HCT116 (cell line): ENCODE measurements at regions not wholly inside any gene's neighbourhood (a gene's known extent, or its start where the extent isn't known, plus 50 kb on each side); places are given as distances from the start of the nearest gene placed in this dataset.

Source experiments
- ATAC-seq: fragments of 200-7000 bp; cut with Tn5 transposase; 2 replicates; pipeline ENCODE4 v1.9.1; 2020; ENCODE audit warnings: mild to moderate bottlenecking, moderate library complexity
- BruUV-seq: library from RNA; stranded (reverse); fragments of 400-500 nt; replicated peaks from 2 replicates; lab custom pipeline; 2021; lab: Mats Ljungman, UMichigan
- CTCF ChIA-PET: fragments of 300-600 bp; sonication (Branson Sonifier 250); formaldehyde crosslinking; loops from one replicate; lab custom pipeline; 2021; ENCODE audit warnings: antibody characterized with exemption; lab: Charles Lee
- POLR2A ChIA-PET: fragments of 300-600, 350-600 bp; sonication (Branson Sonifier 250); formaldehyde crosslinking; loops from one replicate; lab custom pipeline; 2021; ENCODE audit warnings: antibody characterized with exemption; lab: Charles Lee
- RAD21 ChIA-PET, 2 experiments: fragments of 300-600 bp; sonication (Branson Sonifier 250); formaldehyde crosslinking; loops; one replicate each; lab custom pipeline; 2023; ENCODE audit warnings: low total read pairs in 2 of 2; ENCODE audit not compliant: uncharacterized antibody in 2 of 2, unreplicated experiment in 2 of 2, low non-redundant PET in 1 of 2; lab: Charles Lee
- DNase-seq: peaks from one replicate; pipeline ENCODE4 v3.0.0-alpha.2; 2010; ENCODE audit warnings: low read depth, low spot score
- H2AFZ ChIP-seq: fragments of 200-600 bp; shearing (Covaris generic), sonication (generic); 2 replicates; pipeline ENCODE4 v1.6.1; 2017; ENCODE audit warnings: low read depth, mixed run types, mixed read lengths, antibody characterized with exemption, low read length; ENCODE audit not compliant: poor library complexity, severe bottlenecking
- H3K27ac ChIP-seq: 2 replicates; pipeline ENCODE4 v1.5.1; 2012; ENCODE audit warnings: low read depth, low read length
- H3K27me3 ChIP-seq: fragments of 200-600 bp; sonication (generic); 2 replicates; pipeline ENCODE4 v1.6.1; 2016; ENCODE audit warnings: mixed run types, low read length, mixed read lengths; ENCODE audit not compliant: insufficient read depth
- H3K36me3 ChIP-seq, 2 experiments: fragments of 200-500 bp in 1 of 2; fragments of 200-600 bp in 1 of 2; sonication (Bioruptor generic) in 1 of 2; sonication (generic) in 1 of 2; 2 replicates each; pipeline versions ENCODE4 v1.5.1 to v1.6.1; 2014 to 2016; ENCODE audit warnings: low read length in 2 of 2, inconsistent platforms in 1 of 2, mixed read lengths in 1 of 2, mixed run types in 1 of 2; ENCODE audit not compliant: insufficient read depth in 2 of 2, control insufficient read depth in 1 of 2
- H3K4me1 ChIP-seq, 2 experiments: fragments of 200-600 bp in 1 of 2; sonication (generic) in 1 of 2; 2 replicates each; pipeline versions ENCODE4 v1.5.1 to v1.6.1; 2012 to 2017; ENCODE audit warnings: low read length in 2 of 2, inconsistent platforms in 1 of 2, mild to moderate bottlenecking in 1 of 2, mixed read lengths in 1 of 2, mixed run types in 1 of 2, moderate library complexity in 1 of 2; ENCODE audit not compliant: insufficient read depth in 2 of 2, control insufficient read depth in 1 of 2
- H3K4me2 ChIP-seq: fragments of 200-600 bp; sonication (generic); 2 replicates; pipeline ENCODE4 v1.6.1; 2017; ENCODE audit warnings: mixed run types, low read length, mixed read lengths
- H3K4me3 ChIP-seq, 2 experiments: fragments of 200-600 bp in 1 of 2; sonication (generic) in 1 of 2; replicated peaks in 1 of 2; 2 replicates each; pipeline ENCODE4 v1.5.1; 2011 to 2016; ENCODE audit warnings: low read length in 2 of 2, control low read depth in 1 of 2, low read depth in 1 of 2, mild to moderate bottlenecking in 1 of 2, mixed read lengths in 1 of 2, mixed run types in 1 of 2
- H3K79me2 ChIP-seq: fragments of 200-600 bp; sonication (generic); 2 replicates; pipeline ENCODE4 v1.6.1; 2017; ENCODE audit warnings: mild to moderate bottlenecking, mixed run types, low read length, moderate library complexity, mixed read lengths; ENCODE audit not compliant: insufficient read depth
- H3K9ac ChIP-seq: fragments of 200-600 bp; sonication (generic); 2 replicates; pipeline ENCODE4 v1.6.1; 2016; ENCODE audit warnings: low read length, mixed read lengths
- H3K9me2 ChIP-seq: fragments of 200-600 bp; sonication (generic), shearing (Covaris generic); 2 replicates; pipeline ENCODE4 v1.6.1; 2017; ENCODE audit warnings: mixed run types, mild to moderate bottlenecking, moderate library complexity; ENCODE audit not compliant: insufficient read depth
- H3K9me3 ChIP-seq, 2 experiments: fragments of 200-500 bp in 1 of 2; fragments of 200-600 bp in 1 of 2; sonication (Bioruptor generic) in 1 of 2; sonication (generic) in 1 of 2; 2 replicates each; pipeline ENCODE4 v1.6.1; 2014 to 2017; ENCODE audit warnings: low read length in 2 of 2, mixed read lengths in 2 of 2, inconsistent platforms in 1 of 2, low read depth in 1 of 2, mild to moderate bottlenecking in 1 of 2, mixed run types in 1 of 2, moderate library complexity in 1 of 2; ENCODE audit not compliant: control insufficient read depth in 1 of 2, insufficient read depth in 1 of 2
- H4K20me1 ChIP-seq: fragments of 200-600 bp; sonication (generic), shearing (Covaris generic); 2 replicates; pipeline ENCODE4 v1.6.1; 2017; ENCODE audit warnings: mixed run types, mild to moderate bottlenecking, moderate library complexity; ENCODE audit not compliant: insufficient read depth
- ATF3 ChIP-seq: IDR thresholded peaks from 2 replicates; pipeline ENCODE4 v1.6.1; 2012
- CBX3 ChIP-seq: IDR thresholded peaks from 2 replicates; pipeline ENCODE4 v1.6.1; 2012; ENCODE audit warnings: low read depth
- CTCF ChIP-seq, 3 experiments: fragments of 200-600 bp in 1 of 3; sonication (generic) in 1 of 3; IDR thresholded peaks in 2 of 3; conservative IDR thresholded peaks in 1 of 3; 2 replicates each; pipeline ENCODE4 v1.5.1; 2012 to 2017; ENCODE audit warnings: low read depth in 2 of 3, low read length in 2 of 3, antibody characterized with exemption in 1 of 3, borderline replicate concordance in 1 of 3, control low read depth in 1 of 3, mild to moderate bottlenecking in 1 of 3, mixed read lengths in 1 of 3, mixed run types in 1 of 3, moderate library complexity in 1 of 3; ENCODE audit not compliant: insufficient read depth in 1 of 3
- EZH2phosphoT487 ChIP-seq: fragments of 200-600 bp; IDR thresholded peaks from 2 replicates; pipeline ENCODE4 v1.6.1; 2018; ENCODE audit warnings: antibody characterized with exemption, borderline replicate concordance
- FOSL1 ChIP-seq: IDR thresholded peaks from 2 replicates; pipeline ENCODE4 v1.6.1; 2012; ENCODE audit warnings: low read depth
- POLR2A ChIP-seq: IDR thresholded peaks from 2 replicates; pipeline ENCODE4 v1.7.0; 2011; ENCODE audit warnings: borderline replicate concordance; ENCODE audit not compliant: insufficient read depth, insufficient read length; ENCODE audit errors: extremely low read depth
- POLR2AphosphoS5 ChIP-seq: IDR thresholded peaks from 2 replicates; pipeline ENCODE4 v1.6.1; 2011; ENCODE audit warnings: mild to moderate bottlenecking, low read depth, low read length, moderate library complexity
- SIN3A ChIP-seq: IDR thresholded peaks from 2 replicates; pipeline ENCODE4 v1.6.1; 2012; ENCODE audit warnings: low read depth
- SP1 ChIP-seq: IDR thresholded peaks from 2 replicates; pipeline ENCODE4 v1.6.1; 2012; ENCODE audit warnings: low read depth
- SRF ChIP-seq: IDR thresholded peaks from 2 replicates; pipeline ENCODE4 v1.6.1; 2012; ENCODE audit warnings: low read depth
- YY1 ChIP-seq: IDR thresholded peaks from 2 replicates; pipeline ENCODE4 v1.6.1; 2011; ENCODE audit warnings: low read length, low read depth, moderate library complexity, mild to moderate bottlenecking; ENCODE audit not compliant: insufficient replicate concordance; ENCODE audit errors: extremely low read depth
- ZBTB33 ChIP-seq: IDR thresholded peaks from 2 replicates; pipeline ENCODE4 v1.6.1; 2011; ENCODE audit warnings: mild to moderate bottlenecking, low read length, moderate library complexity; ENCODE audit not compliant: insufficient replicate concordance; ENCODE audit errors: extremely low read depth
- ZFX ChIP-seq: fragments of 450-650 bp; IDR thresholded peaks from 2 replicates; pipeline ENCODE4 v1.6.1; 2017
- ZNF274 ChIP-seq: fragments of 200-500 bp; sonication (Bioruptor generic); IDR thresholded peaks from 2 replicates; pipeline ENCODE4 v1.6.1; 2014; ENCODE audit warnings: mild to moderate bottlenecking, low read depth, low read length, inconsistent platforms
- intact Hi-C: fragments of 100-400 bp; cut with micrococcal nuclease; formaldehyde crosslinking; loops from 2 replicates; pipeline ENCODE4 v1.10.0; 2022
- TF ChIP-seq, protein P1 (sequence below): IDR thresholded peaks from 2 replicates; pipeline ENCODE4 v1.6.1; 2012; ENCODE audit warnings: low read depth
- TF ChIP-seq, protein P2 (sequence below): IDR thresholded peaks from 2 replicates; pipeline ENCODE4 v1.6.1; 2012

DNA sequence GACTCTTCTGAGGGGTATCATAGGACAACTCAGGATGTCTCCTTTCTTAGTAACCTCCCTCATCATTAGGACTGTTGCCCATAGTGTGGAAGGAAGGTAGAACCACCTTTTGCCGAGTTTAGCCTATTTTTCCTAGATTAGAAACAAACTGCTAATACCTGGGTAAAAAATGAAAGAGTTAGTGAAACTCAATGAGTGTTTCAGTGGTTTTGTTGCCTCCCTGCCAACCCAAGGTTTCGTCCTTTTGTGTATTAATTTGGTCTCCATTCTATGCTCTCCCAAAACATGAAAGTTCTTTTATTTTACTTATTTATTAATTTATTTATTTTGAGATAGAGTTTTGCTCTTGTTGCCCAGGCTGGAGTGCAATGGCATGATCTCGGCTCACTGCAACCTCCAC, 174.9 kb upstream of the KCNJ16 start:
- no peaks in the 10 kb centered on the region for H3K79me2 ChIP-seq
- H3K36me3 ChIP-seq, result no peaks in the 10 kb centered on the region; a peak in 1 of 4 replicates
- intact Hi-C loops, result no loop called here
- H3K9me3 ChIP-seq, result peaks cover 8% of the 10 kb centered on the region in 2 experiments; a peak in 2 of 4 replicates
- DNase-seq, result no peak
- POLR2A ChIA-PET, result no interaction called here
- ATAC-seq, result no peak
- no peaks in the 10 kb centered on the region for H3K9me2 ChIP-seq
- no peak overlapping the region for H3K9ac ChIP-seq
- no peak overlapping the region for H3K4me3 ChIP-seq
- BruUV-seq, result no TSS peak
- no peak overlapping the region for H3K4me2 ChIP-seq
- H3K4me1 ChIP-seq, result no peaks in the 10 kb centered on the region
- no peak overlapping the region for H2AFZ ChIP-seq
- no peak overlapping the region for H3K27ac ChIP-seq
- H4K20me1 ChIP-seq, result no peaks in the 10 kb centered on the region
- CTCF ChIA-PET, result no interaction called here
- no peak for TF ChIP-seq CTCF (IDR thresholded peaks at IDR 0.05 in 2 of 3, conservative IDR thresholded peaks at IDR 0.05 in 1 of 3; ENCODE audit: borderline replicate concordance in 1 of 3, insufficient read depth in 1 of 3, low read depth in 2 of 3, low read length in 2 of 3)
- no peak for TF ChIP-seq SRF
- TF ChIP-seq POLR2A, result no peak
- no peak for TF ChIP-seq YY1
- TF ChIP-seq CBX3, result no peak
- no peak for TF ChIP-seq SIN3A
- TF ChIP-seq ZBTB33, result no peak
- TF ChIP-seq ATF3, result no peak
- no peak for TF ChIP-seq POLR2AphosphoS5
- TF ChIP-seq, protein P1, sequence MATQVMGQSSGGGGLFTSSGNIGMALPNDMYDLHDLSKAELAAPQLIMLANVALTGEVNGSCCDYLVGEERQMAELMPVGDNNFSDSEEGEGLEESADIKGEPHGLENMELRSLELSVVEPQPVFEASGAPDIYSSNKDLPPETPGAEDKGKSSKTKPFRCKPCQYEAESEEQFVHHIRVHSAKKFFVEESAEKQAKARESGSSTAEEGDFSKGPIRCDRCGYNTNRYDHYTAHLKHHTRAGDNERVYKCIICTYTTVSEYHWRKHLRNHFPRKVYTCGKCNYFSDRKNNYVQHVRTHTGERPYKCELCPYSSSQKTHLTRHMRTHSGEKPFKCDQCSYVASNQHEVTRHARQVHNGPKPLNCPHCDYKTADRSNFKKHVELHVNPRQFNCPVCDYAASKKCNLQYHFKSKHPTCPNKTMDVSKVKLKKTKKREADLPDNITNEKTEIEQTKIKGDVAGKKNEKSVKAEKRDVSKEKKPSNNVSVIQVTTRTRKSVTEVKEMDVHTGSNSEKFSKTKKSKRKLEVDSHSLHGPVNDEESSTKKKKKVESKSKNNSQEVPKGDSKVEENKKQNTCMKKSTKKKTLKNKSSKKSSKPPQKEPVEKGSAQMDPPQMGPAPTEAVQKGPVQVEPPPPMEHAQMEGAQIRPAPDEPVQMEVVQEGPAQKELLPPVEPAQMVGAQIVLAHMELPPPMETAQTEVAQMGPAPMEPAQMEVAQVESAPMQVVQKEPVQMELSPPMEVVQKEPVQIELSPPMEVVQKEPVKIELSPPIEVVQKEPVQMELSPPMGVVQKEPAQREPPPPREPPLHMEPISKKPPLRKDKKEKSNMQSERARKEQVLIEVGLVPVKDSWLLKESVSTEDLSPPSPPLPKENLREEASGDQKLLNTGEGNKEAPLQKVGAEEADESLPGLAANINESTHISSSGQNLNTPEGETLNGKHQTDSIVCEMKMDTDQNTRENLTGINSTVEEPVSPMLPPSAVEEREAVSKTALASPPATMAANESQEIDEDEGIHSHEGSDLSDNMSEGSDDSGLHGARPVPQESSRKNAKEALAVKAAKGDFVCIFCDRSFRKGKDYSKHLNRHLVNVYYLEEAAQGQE, result no peak
- TF ChIP-seq ZNF274, result no peak
- no peak for TF ChIP-seq EZH2phosphoT487
- TF ChIP-seq SP1, result no peak
- no peak for TF ChIP-seq ZFX
- TF ChIP-seq, protein P2, sequence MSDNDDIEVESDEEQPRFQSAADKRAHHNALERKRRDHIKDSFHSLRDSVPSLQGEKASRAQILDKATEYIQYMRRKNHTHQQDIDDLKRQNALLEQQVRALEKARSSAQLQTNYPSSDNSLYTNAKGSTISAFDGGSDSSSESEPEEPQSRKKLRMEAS, result no peak
- TF ChIP-seq FOSL1, result no peak
- TF ChIP-seq, all 23 proteins: peak for 0
- RAD21 ChIA-PET, result no interaction called here
- H3K27me3 ChIP-seq, result no peaks in the 10 kb centered on the region
